Superior temporal gyrus (tissue), 1 donor: ENCODE measurements at regions not wholly inside any gene's neighbourhood (a gene's known extent, or its start where the extent isn't known, plus 50 kb on each side); places are given as distances from the start of the nearest gene placed in this dataset.

Experiments used
- DNase-seq: peaks from one replicate; pipeline ENCODE4 v3.0.0-alpha.2; 2016; ENCODE audit errors: extremely low spot score

- DNase-seq: no peak
These were observed 82.9 kb downstream of the HES1 start for GRCh38 chr3:194218646-194219453.

GRCh38 chr3:194219826-194220410 is 84.0 kb downstream of the HES1 start:
- DNase-seq: no peak

- DNase-seq: no peak
These were observed 85.0 kb downstream of the HES1 start for GRCh38 chr3:194220901-194221326.

DNA sequence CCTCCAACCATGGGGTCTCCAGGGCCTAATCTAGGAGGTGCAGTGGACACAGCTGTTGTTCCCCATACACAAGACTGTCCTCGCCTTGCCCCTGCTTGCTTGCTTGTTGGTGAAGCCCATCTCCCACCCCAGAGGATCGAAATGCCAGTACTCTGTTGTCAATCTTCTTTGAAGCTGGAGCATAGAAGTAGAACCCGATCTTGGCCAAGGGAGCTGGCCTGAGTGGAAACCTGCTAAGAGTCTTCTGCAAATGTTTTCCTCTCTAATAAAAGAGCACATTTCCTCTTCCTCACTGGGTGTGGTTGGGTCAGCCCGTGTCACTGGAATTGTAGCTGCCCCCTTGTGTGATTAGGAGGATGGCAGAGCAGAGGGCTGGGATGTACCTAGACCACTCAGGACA is 85.4 kb downstream of the HES1 start:
- no peak for DNase-seq

GRCh38 chr3:194223951-194224350 is 88.0 kb downstream of the HES1 start:
- DNase-seq: no peak

- DNase-seq: no peak
These were observed 88.8 kb downstream of the HES1 start for GRCh38 chr3:194224471-194225417.

- DNase-seq: no peak
These were observed 89.5 kb downstream of the HES1 start for GRCh38 chr3:194225418-194225812.

DNA sequence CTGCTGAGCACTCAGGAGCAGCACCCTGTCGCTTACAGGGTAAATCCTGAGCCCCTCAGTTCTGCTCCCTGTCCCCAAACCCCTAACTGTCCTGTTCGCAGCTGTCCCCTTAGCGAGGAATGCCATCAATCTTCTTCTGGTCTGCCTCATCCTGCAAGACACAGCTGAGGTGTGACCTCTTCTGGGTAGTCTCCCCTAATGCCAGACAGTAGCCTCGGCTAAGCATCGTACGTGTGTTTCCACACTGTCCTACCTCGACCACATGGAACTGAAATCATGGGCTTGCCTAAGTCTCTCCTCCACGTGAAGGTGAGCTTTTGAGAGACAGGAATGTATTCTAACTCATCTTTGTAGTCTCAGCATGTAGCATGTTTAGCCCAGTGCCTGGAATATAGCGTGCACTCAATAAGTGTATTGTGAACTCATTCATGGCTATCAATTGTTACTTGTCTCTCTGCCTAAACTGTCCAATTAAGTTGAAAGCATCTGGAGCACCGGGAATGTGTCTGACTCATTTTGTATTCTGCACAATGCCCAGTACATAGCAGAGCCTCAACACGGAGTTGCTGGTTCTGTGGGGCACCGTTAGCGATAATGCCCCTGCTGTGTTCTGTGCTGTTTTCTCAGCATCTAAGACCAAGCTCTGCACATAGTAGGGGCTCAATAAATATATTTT is 90.2 kb downstream of the HES1 start:
- DNase-seq: peak; percentile 35

GRCh38 chr3:194231929-194232832 is 96.2 kb downstream of the HES1 start:
- DNase-seq: no peak

DNA sequence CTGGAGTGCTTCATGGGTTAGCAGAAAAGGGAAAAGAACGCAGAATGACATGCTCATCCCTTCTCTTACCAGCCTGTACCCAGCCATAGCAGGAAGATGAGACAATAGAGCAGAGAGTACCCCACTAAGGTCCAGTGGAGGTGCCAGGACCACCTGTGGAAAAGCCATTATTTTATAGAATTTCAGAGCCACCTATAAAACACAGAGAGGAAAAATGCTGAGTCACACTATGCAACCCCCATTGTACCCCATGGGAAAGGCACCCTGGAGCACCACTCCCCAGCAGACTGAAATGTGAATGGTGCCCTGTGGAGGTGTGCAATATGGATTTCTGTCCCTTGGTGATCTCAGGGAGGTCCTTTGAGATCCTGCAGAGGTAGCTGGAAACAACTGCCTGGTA is 97.2 kb downstream of the HES1 start:
- DNase-seq: no peak

- no peak for DNase-seq
These were observed 99.2 kb downstream of the HES1 start for GRCh38 chr3:194235160-194235559.

DNA sequence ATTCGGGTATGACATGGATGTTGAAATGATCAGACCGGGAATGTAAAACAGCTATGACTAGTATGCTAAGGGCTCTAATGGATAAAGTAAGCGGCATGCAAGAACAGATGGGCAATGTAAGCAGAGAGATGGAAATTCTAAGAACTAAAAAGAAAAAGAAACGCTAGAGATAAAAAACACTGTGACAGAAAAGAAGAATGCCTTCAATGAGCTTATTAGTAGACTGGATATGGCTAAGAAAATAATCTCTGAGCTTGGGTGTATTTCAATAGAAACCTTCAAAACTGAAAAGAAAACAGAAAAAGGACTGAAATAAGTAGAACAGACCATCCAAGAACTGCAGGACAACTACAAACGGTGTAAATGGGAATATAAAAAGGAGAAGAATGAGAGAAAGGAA is 101.2 kb downstream of the HES1 start:
- no peak for DNase-seq

DNA sequence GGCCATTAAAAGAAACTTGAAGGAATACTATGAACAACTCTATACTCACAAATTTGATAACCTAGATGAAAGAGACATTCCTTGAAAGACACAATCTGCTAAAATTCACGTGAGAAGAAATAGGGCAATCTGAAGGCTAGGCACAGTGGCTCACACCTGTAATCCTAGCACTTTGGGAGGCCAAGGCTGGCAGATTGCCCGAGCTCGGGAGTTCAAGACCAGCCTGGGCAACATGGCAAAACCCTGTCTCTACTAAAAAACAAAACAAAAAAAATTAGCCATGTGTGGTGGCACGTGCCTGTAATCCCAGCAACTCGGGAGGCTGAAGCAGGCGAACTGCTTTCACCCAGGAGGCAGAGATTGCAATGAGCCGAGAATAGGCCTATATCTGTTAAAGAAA is 104.8 kb downstream of the HES1 start:
- no peak for DNase-seq

GRCh38 chr3:194243172-194243837 is 107.4 kb downstream of the HES1 start:
- no peak for DNase-seq

- no peak for DNase-seq
These were observed 107.0 kb downstream of the CPN2 start for GRCh38 chr3:194244167-194244566.

DNA sequence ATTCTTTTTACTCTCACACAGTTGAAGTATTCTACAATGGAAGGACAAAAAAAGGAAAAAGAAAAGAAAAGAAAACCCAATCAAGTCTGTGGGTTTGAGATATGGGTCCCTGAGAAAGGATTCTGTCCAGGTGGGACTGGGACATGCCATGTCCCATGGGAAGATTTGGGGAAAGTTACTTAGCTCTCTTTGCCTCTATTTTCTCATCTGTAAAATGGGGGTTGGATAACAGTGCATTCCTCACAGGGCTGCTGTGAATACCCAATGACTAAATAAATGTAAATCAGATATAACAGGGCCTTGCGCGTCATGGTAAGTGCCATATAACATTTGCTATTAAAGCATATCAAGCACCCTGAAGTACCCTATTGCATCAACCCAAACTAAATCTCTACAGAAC is 105.7 kb downstream of the CPN2 start:
- DNase-seq: no peak

DNA sequence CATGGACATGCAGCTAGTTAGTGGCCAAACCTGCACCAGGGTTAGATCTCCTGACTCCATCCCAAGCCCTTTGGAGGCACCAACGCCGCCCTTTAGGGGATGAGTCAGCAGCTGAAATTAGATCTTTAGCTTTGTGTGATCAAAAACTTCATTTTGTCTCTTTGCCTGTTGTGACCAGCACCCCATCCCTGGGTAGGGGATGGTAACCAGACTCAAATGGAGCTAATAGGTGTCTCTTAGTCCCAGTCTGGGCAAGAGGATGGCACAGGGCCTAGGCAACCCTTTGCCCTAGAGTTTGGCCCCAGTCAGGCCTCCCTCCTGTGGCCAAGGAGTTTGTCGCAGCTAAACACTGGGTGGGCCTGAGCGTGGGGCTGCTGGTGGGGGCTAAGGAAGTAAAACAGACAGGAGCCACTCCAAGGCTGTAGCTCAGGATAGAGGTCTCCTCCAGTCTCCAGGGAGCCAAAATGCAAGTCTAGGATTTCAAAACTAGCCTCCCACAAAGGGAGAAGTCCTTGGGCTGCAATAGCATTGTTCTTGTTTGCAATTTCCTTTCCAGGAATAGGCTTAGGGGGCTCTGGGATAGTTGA is 105.1 kb downstream of the CPN2 start:
- DNase-seq: no peak

GRCh38 chr3:194246709-194247349 is 104.3 kb downstream of the CPN2 start:
- DNase-seq: no peak

DNA sequence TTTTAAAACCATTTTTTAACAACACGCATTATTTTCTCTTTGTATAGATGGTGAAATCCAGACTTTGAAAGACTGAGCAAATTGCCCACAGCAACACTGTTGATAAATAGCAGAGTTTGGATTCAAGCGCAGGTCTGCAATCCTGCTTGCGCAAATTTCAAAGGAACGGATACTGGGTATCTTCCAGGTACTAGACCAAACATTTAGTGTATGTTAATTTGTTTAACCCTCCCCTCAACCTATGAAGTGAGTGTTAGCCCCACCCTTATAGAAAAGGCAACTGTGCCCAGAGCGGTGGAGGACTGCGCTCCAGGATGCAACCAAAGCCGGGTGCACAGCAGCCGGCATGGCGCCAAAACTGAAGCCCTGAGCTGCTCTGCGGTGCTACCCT is 103.8 kb downstream of the CPN2 start:
- no peak for DNase-seq
